ENCODE measurements at regions not wholly inside any gene's neighbourhood (a gene's known extent, or its start where the extent isn't known, plus 50 kb on each side); places are given as distances from the start of the nearest gene placed in this dataset.
"Not testable (repeated sequence)": the region's sequence is repeated elsewhere in the genome, so short reads cannot be mapped to it uniquely, and the experiment has no call there.

GRCh38 chr3:28986922-28987321, 293.9 kb upstream of the RBMS3 start:
- ChIA-PET POLR2A (no interaction called here), CTCF (no interaction called here)
- DNase-seq, result no peak
- Mint-ChIP-seq H3K36me3 (ENCODE audit: low read depth) (no peaks in the 10 kb centered on the region), H3K4me1 (no peaks in the 10 kb centered on the region), H3K27me3 (no peaks in the 10 kb centered on the region), H3K27ac (no peak overlapping the region), H3K9me3 (peaks cover 2% of the 10 kb centered on the region), H3K4me3 (no peak overlapping the region)

DNA sequence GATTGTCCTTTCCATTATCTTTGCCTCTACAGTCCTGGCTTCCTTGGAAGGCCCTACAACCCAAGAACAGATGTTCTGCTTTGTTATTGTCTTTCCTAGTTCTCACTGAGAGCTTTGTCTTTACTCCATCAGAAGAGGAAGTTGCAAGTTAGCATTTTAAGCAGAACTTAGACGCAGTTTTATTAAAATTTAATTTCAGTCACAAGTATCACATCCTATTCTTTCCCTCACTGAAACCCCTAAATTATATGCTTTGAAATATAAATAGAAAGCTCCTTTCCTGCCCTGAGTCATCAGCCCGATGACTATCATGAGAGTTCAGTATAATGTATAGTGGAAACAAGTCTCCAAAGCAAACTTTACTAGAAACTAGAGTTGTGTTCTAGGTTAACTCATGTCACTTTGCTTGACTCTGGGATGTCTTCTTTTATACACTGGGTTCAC, 291.2 kb upstream of the RBMS3 start:
- ChIA-PET CTCF (no interaction called here), POLR2A (no interaction called here)
- H3K27me3 Mint-ChIP-seq, result no peaks in the 10 kb centered on the region
- H3K36me3 Mint-ChIP-seq (ENCODE audit: low read depth), result no peaks in the 10 kb centered on the region
- peaks cover 2% of the 10 kb centered on the region for H3K9me3 Mint-ChIP-seq
- no peaks in the 10 kb centered on the region for H3K4me1 Mint-ChIP-seq
- no peak for DNase-seq
- no peak overlapping the region for H3K4me3 Mint-ChIP-seq
- no peak overlapping the region for H3K27ac Mint-ChIP-seq

- ChIA-PET POLR2A (no interaction called here), CTCF (no interaction called here)
- Mint-ChIP-seq H3K27me3 (no peaks in the 10 kb centered on the region), H3K4me1 (no peaks in the 10 kb centered on the region), H3K9me3 (peaks cover 2% of the 10 kb centered on the region), H3K4me3 (no peak overlapping the region), H3K36me3 (ENCODE audit: low read depth) (no peaks in the 10 kb centered on the region), H3K27ac (no peak overlapping the region)
- no peak for DNase-seq
Measured at GRCh38 chr3:28994161-28994905, 286.5 kb upstream of the RBMS3 start.

DNA sequence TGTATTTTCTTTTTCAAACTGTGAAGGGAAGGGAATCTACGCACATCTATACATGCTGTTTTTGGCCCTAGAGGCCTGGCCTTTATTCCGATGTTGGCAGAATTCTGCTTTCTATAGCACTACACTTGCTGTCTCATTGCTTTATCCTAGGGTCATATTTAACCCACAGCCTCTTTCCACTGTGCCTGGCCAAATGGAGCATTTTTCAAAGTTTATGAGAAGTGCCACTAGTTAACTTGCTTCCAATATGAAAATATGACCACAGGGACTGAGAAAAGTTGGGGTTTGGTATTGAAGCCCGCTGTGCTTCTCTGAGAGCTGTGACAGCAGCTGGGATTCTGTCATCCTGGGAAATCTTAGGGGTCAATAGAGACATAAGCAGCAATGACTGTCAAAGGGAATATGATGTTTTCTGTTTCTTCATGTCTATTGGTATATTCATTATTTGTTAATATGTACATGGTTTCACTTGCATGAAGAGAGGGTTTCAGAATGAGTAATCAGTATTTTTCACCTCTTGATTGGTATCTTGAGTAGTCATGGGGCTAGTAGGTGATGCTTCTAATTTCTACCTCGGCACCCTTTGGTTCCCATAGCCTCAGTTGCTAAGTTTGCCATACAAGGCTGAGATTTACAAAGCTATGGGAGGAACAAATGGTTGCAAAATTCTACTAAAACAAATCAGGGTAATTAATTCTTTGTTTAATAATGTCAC, 275.8 kb upstream of the RBMS3 start:
- Mint-ChIP-seq H3K36me3 (ENCODE audit: low read depth) (no peaks in the 10 kb centered on the region), H3K4me3 (no peak overlapping the region), H3K4me1 (no peaks in the 10 kb centered on the region), H3K27ac (no peak overlapping the region), H3K27me3 (no peaks in the 10 kb centered on the region), H3K9me3 (no peaks in the 10 kb centered on the region)
- no peak for DNase-seq
- POLR2A ChIA-PET, result no interaction called here
- CTCF ChIA-PET, result no interaction called here

- Mint-ChIP-seq H3K27me3 (no peaks in the 10 kb centered on the region), H3K36me3 (ENCODE audit: low read depth) (no peaks in the 10 kb centered on the region), H3K9me3 (no peaks in the 10 kb centered on the region), H3K27ac (no peak overlapping the region), H3K4me1 (no peaks in the 10 kb centered on the region), H3K4me3 (no peak overlapping the region)
- ChIA-PET CTCF (no interaction called here), POLR2A (no interaction called here)
- DNase-seq, result no peak
Measured at GRCh38 chr3:29005862-29006261, 275.0 kb upstream of the RBMS3 start.

DNA sequence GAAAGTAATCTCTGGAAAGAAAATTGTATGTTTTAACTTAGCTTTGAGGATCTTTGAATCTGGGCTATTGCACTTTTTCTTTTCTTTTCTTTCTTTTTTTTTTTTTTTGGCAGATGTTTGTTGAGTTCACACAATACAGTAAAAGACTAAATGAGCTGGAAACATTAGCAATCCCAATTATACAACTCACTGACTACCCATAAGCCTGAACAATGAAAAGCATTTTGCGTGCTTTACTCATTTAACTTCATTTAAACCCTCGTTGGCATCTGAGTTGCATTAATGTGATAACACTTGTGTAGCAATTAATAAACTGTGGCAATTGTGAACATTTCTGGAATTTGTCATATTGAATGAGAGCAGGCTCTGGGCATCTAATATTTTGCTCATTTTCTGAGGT, 269.4 kb upstream of the RBMS3 start:
- ChIA-PET POLR2A (no interaction called here), CTCF (no interaction called here)
- H3K9me3 Mint-ChIP-seq, result no peaks in the 10 kb centered on the region
- H3K27me3 Mint-ChIP-seq, result no peaks in the 10 kb centered on the region
- no peak for DNase-seq
- no peak overlapping the region for H3K27ac Mint-ChIP-seq
- H3K4me1 Mint-ChIP-seq, result no peaks in the 10 kb centered on the region
- H3K4me3 Mint-ChIP-seq, result no peak overlapping the region
- H3K36me3 Mint-ChIP-seq (ENCODE audit: low read depth), result no peaks in the 10 kb centered on the region

GRCh38 chr3:29011966-29012365, 268.9 kb upstream of the RBMS3 start:
- Mint-ChIP-seq H3K36me3 (ENCODE audit: low read depth) (no peaks in the 10 kb centered on the region), H3K4me1 (no peaks in the 10 kb centered on the region), H3K27me3 (no peaks in the 10 kb centered on the region), H3K27ac (no peak overlapping the region), H3K9me3 (no peaks in the 10 kb centered on the region), H3K4me3 (no peak overlapping the region)
- ChIA-PET CTCF (no interaction called here), POLR2A (no interaction called here)
- no peak for DNase-seq

GRCh38 chr3:29022976-29023375, 257.9 kb upstream of the RBMS3 start:
- no peaks in the 10 kb centered on the region for H3K36me3 Mint-ChIP-seq (ENCODE audit: low read depth)
- no peaks in the 10 kb centered on the region for H3K9me3 Mint-ChIP-seq
- no peak overlapping the region for H3K4me3 Mint-ChIP-seq
- ChIA-PET CTCF (no interaction called here), POLR2A (no interaction called here)
- H3K4me1 Mint-ChIP-seq, result no peaks in the 10 kb centered on the region
- no peaks in the 10 kb centered on the region for H3K27me3 Mint-ChIP-seq
- no peak for DNase-seq
- H3K27ac Mint-ChIP-seq, result no peak overlapping the region

DNA sequence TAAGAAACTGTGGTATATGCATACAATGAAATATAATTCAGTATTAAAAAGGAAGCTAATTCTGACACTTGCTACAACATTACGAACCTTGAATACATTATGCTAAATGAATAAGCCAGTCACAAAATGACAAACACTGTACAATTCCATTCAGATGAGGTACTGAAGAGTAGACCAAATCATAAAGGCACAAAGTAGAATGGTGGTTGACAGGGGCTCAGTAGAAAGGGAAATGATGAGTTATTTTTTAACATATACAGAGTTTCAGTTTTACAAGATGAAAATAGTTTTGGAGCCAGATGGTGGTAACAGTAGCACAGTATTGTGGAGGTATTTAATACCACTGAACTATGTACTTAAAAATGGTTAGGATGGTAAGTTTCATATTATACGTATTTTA, 254.6 kb upstream of the RBMS3 start:
- Mint-ChIP-seq H3K27me3 (no peaks in the 10 kb centered on the region), H3K36me3 (ENCODE audit: low read depth) (no peaks in the 10 kb centered on the region), H3K27ac (no peak overlapping the region), H3K4me3 (no peak overlapping the region), H3K9me3 (no peaks in the 10 kb centered on the region), H3K4me1 (no peaks in the 10 kb centered on the region)
- DNase-seq, result no peak
- ChIA-PET CTCF (no interaction called here), POLR2A (no interaction called here)

DNA sequence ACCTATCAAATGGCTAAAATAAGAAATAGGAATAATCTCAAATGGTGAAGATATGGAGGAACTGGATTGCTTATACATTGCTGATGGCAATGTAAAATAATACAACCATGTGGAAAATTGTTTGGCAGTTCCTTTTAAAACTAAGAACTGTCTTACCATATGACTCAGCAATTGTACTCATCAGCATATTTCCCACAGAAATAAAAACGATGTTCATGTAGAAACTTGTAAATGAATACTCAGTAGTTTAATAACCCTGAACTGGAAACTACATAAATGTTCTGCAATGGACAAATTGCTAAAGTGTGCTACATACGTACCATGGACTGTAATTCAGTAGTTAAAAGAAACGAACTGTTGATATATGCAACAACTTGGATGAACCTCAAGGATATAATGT, 253.9 kb upstream of the RBMS3 start:
- Mint-ChIP-seq H3K27ac (no peak overlapping the region), H3K4me1 (no peaks in the 10 kb centered on the region), H3K36me3 (ENCODE audit: low read depth) (no peaks in the 10 kb centered on the region), H3K9me3 (no peaks in the 10 kb centered on the region), H3K4me3 (no peak overlapping the region), H3K27me3 (no peaks in the 10 kb centered on the region)
- DNase-seq, result no peak
- CTCF ChIA-PET, result no interaction called here
- POLR2A ChIA-PET, result no interaction called here

DNA sequence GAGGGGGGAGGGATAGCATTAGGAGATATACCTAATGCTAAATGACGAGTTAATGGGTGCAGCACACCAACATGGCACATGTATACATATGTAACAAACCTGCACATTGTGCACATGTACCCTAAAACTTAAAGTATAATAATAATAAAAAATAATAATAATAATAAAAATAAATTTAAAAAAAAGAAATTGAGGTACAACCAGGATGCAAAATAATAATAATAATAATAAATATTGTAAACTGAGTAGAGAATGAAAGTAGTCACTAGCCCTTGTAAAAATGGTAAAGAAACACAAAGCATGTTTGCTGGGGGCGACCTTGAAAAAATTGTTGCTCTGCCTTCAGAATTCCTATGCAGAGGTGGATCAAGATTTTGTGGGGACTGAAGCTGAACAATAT, 249.7 kb upstream of the RBMS3 start:
- H3K27ac Mint-ChIP-seq; H3K4me3 Mint-ChIP-seq; DNase-seq; H3K9me3 Mint-ChIP-seq; POLR2A ChIA-PET; CTCF ChIA-PET; H3K4me1 Mint-ChIP-seq; H3K36me3 Mint-ChIP-seq (ENCODE audit: low read depth); H3K27me3 Mint-ChIP-seq: not testable (repeated sequence)

DNA sequence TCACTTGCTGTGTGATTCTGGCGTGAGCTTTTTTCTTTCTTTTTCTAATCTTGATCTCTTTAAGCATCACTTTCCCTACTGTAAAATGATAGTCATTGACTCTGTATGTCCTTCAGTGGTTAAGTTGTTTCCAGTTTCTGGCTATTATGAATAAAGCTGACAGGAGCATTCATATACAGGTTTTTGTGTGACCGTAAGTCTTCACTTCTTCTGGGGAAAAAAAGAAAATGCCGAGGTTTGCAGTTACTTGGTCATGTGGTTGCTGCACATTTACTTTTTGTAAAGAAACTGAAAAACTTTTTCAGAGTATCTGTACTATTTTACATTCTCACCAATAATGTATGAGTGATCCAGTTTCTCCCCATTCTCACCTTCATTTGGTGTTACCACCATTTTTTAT, 247.4 kb upstream of the RBMS3 start:
- H3K4me1 Mint-ChIP-seq, result no peaks in the 10 kb centered on the region
- no peak overlapping the region for H3K4me3 Mint-ChIP-seq
- H3K27me3 Mint-ChIP-seq, result no peaks in the 10 kb centered on the region
- ChIA-PET POLR2A (no interaction called here), CTCF (no interaction called here)
- H3K27ac Mint-ChIP-seq, result no peak overlapping the region
- H3K9me3 Mint-ChIP-seq, result no peaks in the 10 kb centered on the region
- H3K36me3 Mint-ChIP-seq (ENCODE audit: low read depth), result no peaks in the 10 kb centered on the region
- no peak for DNase-seq

DNA sequence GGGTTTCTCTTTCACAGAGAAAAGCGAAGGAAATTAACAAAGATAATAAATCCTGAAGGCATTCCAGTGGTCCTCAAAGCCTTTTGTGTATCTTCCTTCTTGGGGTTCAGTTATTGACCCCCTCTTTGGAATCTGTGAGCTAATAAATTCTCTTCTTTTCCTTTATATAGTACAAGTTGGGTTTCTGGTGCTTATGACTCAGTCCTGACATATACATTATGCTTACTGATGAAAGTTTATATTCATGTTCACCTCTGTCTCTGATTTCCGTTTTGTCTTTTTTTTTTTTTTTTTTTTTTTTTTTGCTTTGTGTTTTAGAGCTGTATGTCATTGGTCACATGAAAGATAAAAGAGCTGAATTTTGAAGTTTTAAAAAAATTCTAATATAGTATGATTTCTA, 230.7 kb upstream of the RBMS3 start:
- no peaks in the 10 kb centered on the region for H3K4me1 Mint-ChIP-seq
- no peak overlapping the region for H3K4me3 Mint-ChIP-seq
- POLR2A ChIA-PET, result no interaction called here
- peaks cover 11% of the 10 kb centered on the region for H3K9me3 Mint-ChIP-seq
- no peaks in the 10 kb centered on the region for H3K27me3 Mint-ChIP-seq
- no peak for DNase-seq
- H3K36me3 Mint-ChIP-seq (ENCODE audit: low read depth), result no peaks in the 10 kb centered on the region
- CTCF ChIA-PET, result interaction anchor here (0.6 kb wide), 2 partner anchors 292 to 467 kb away, joined by 3 to 4 read pairs; no protein-coding TSS in a partner anchor
- no peak overlapping the region for H3K27ac Mint-ChIP-seq

GRCh38 chr3:29057326-29057725, 223.5 kb upstream of the RBMS3 start:
- Mint-ChIP-seq H3K4me3 (no peak overlapping the region), H3K4me1 (no peaks in the 10 kb centered on the region), H3K9me3 (peaks cover 8% of the 10 kb centered on the region), H3K27ac (no peak overlapping the region), H3K27me3 (no peaks in the 10 kb centered on the region), H3K36me3 (ENCODE audit: low read depth) (no peaks in the 10 kb centered on the region)
- ChIA-PET CTCF (no interaction called here), POLR2A (no interaction called here)
- DNase-seq, result no peak
